ENCODE measurements at regions not wholly inside any gene's neighbourhood (a gene's known extent, or its start where the extent isn't known, plus 50 kb on each side); places are given as distances from the start of the nearest gene placed in this dataset.

DNA sequence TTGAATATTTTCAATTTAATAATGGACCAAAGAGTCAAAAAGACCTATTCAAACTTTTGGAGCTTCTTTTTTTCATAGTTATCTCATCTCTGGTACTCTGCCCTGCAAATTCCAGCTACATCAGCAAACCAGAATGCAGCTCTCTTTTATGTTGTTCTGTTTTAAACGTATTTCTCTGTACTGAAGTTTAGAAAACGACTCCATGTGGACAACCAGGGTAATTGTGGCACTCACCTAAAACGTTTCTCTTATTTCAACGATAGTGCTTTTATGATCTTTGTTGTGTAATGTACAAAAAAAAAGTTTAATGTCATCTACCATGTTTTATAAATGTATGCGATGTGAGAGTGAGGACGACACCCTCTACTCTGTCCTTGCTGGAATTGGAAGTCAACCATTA lies 1472.3 kb upstream of the GBE1 start:
- Histone ChIP-seq H3K27ac (no peak overlapping the region), H3K4me1 (no peaks in the 10 kb centered on the region), H3K36me3 (no peaks in the 10 kb centered on the region), H3K4me3 (no peak overlapping the region), H3K9me3 (no peaks in the 10 kb centered on the region), H3K27me3 (no peaks in the 10 kb centered on the region)
- intact Hi-C loops (cut with DNase I) = no loop called here
- DNase-seq = no peak
- 73 to 80% (median 77%) methylated on average over 6 of the region's 6 CpGs for WGBS, 4 donors
- TF ChIP-seq POLR2A (IDR thresholded peaks at IDR 0.05) = no peak
- TF ChIP-seq, protein P1, sequence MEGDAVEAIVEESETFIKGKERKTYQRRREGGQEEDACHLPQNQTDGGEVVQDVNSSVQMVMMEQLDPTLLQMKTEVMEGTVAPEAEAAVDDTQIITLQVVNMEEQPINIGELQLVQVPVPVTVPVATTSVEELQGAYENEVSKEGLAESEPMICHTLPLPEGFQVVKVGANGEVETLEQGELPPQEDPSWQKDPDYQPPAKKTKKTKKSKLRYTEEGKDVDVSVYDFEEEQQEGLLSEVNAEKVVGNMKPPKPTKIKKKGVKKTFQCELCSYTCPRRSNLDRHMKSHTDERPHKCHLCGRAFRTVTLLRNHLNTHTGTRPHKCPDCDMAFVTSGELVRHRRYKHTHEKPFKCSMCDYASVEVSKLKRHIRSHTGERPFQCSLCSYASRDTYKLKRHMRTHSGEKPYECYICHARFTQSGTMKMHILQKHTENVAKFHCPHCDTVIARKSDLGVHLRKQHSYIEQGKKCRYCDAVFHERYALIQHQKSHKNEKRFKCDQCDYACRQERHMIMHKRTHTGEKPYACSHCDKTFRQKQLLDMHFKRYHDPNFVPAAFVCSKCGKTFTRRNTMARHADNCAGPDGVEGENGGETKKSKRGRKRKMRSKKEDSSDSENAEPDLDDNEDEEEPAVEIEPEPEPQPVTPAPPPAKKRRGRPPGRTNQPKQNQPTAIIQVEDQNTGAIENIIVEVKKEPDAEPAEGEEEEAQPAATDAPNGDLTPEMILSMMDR (IDR thresholded peaks at IDR 0.05) = no peak
- ATAC-seq = no peak

DNA sequence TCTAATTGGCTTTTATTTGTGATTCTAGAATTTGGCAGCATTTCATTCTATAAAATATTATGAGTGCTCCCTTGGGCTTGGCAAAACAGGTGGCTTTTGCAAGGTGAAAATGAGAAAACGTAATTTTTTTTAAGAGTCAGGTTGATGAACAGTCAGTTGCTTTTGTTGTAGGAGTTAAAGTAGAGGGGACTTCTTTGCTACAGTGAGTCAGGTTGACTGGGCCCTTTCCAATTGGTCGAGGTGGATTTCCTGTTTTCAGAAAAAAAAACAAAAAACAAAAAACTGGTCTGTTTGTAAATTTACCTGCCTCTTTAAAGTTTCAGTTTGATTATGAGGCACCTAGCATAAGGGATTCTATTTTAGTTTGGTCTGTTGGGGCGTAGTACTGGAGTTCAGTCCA lies 1469.4 kb upstream of the GBE1 start:
- intact Hi-C loops (cut with DNase I) = no loop called here
- no peak for TF ChIP-seq POLR2A (IDR thresholded peaks at IDR 0.05)
- TF ChIP-seq, protein P1 (IDR thresholded peaks at IDR 0.05) = no peak
- no peak overlapping the region for H3K27ac ChIP-seq
- H3K36me3 ChIP-seq = no peaks in the 10 kb centered on the region
- WGBS, 4 donors = 56 to 81% (median 73%) methylated on average over 3 of the region's 3 CpGs
- ATAC-seq (no peak), DNase-seq (no peak)
- no peaks in the 10 kb centered on the region for H3K27me3 ChIP-seq
- no peaks in the 10 kb centered on the region for H3K9me3 ChIP-seq
- no peaks in the 10 kb centered on the region for H3K4me1 ChIP-seq
- H3K4me3 ChIP-seq = no peak overlapping the region

DNA sequence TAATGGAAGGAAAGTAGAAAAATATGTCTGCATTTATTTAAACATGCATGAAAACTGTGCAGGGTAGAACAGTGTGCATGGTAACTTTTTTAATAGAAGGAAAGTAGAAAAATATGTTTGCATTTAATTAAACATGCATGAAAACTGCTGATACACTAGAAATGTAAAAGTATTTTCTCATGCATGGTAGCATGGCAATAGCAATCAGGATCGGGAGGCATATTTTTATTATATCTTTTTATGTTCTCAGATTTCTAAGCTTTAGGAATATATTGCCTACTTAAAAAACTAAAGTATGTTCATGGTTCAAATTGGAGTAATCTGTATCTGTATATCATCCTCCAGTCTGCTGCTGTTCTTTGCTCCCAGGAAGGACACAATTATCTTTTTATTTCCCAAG lies 1468.9 kb upstream of the GBE1 start:
- Histone ChIP-seq H3K4me3 (no peak overlapping the region), H3K36me3 (no peaks in the 10 kb centered on the region), H3K9me3 (no peaks in the 10 kb centered on the region), H3K27me3 (no peaks in the 10 kb centered on the region), H3K27ac (no peak overlapping the region), H3K4me1 (no peaks in the 10 kb centered on the region)
- no peak for DNase-seq
- intact Hi-C loops (cut with DNase I) = no loop called here
- TF ChIP-seq, protein P1 (IDR thresholded peaks at IDR 0.05) = no peak
- TF ChIP-seq POLR2A (IDR thresholded peaks at IDR 0.05) = no peak
- WGBS, 4 donors = 70 to 91% (median 87%) methylated on average over 1 of the region's 1 CpG
- ATAC-seq = no peak

DNA sequence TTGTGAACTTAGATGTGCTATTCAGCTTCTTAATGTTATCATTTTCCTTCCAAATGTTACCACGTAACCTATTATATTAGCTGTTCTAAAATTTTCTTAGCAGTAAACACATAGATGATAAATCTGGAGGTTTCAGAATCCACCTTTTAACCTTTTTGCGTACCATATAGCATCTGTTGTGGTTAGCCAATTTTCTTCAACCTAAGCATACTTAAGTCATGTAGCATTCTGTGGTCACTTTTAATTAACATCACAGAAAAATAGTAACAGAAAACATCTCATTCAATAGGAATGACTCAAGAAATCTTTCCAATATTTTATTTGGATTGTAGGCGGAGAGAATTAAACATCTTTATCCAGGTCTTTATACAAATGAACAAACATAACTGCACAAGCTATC lies 1465.3 kb upstream of the GBE1 start:
- intact Hi-C loops (cut with DNase I) = no loop called here
- Histone ChIP-seq H3K27me3 (no peaks in the 10 kb centered on the region), H3K4me3 (no peak overlapping the region), H3K27ac (no peak overlapping the region), H3K9me3 (no peaks in the 10 kb centered on the region), H3K36me3 (no peaks in the 10 kb centered on the region), H3K4me1 (peaks cover 0 to 3% (median 0%) of the 10 kb centered on the region in 12 donors)
- no peak for DNase-seq
- TF ChIP-seq POLR2A (IDR thresholded peaks at IDR 0.05) = no peak
- TF ChIP-seq, protein P1 (IDR thresholded peaks at IDR 0.05) = no peak
- 87 to 96% (median 91%) methylated on average over 3 of the region's 3 CpGs for WGBS, 4 donors
- no peak for ATAC-seq

All from heart left ventricle (tissue), 16 donors.